GM19395 (cell line): ENCODE measurements at regions not wholly inside any gene's neighbourhood (a gene's known extent, or its start where the extent isn't known, plus 50 kb on each side); places are given as distances from the start of the nearest gene placed in this dataset.
A peak's percentile ranks its signal among the peaks of the same experiment; 100 is the strongest.

Source experiments
- ATAC-seq: cut with Tn5 transposase; IDR thresholded peaks from one replicate; pipeline ENCODE4 v1.9.1; 2021; ENCODE audit warnings: mild to moderate bottlenecking, moderate library complexity; ENCODE audit not compliant: unreplicated experiment

GRCh38 chr9:105860516-105860915 lies 166.2 kb downstream of the TMEM38B start:
- no peak for ATAC-seq

- ATAC-seq, result no peak
These were observed 167.6 kb downstream of the TMEM38B start for GRCh38 chr9:105861972-105862371.

- no peak for ATAC-seq
These were observed 170.0 kb downstream of the TMEM38B start for GRCh38 chr9:105864248-105864898.

- no peak for ATAC-seq
These were observed 170.9 kb downstream of the TMEM38B start for GRCh38 chr9:105865285-105865684.

GRCh38 chr9:105871540-105871939 lies 177.2 kb downstream of the TMEM38B start:
- no peak for ATAC-seq

DNA sequence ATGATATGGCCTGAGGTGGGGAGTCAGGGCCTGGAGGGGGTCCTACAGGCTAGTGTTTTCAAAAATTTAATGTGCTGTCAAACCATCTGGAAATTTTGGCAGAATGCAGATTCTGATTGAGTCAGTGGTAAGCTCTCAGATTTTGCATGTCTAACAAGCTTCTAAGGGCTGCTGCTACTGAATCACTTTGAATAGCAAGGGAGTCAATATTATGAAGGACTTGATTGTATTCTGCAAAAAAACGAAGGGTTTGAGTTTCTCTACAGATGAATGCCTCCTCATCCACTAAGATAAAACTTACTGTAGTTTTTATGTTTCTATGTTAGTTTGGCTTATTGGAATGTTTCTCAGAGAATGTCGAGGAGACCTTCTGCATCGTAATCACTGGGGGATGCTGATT lies 179.5 kb downstream of the TMEM38B start:
- ATAC-seq, result no peak

GRCh38 chr9:105877721-105878120 lies 183.4 kb downstream of the TMEM38B start:
- ATAC-seq, result no peak

DNA sequence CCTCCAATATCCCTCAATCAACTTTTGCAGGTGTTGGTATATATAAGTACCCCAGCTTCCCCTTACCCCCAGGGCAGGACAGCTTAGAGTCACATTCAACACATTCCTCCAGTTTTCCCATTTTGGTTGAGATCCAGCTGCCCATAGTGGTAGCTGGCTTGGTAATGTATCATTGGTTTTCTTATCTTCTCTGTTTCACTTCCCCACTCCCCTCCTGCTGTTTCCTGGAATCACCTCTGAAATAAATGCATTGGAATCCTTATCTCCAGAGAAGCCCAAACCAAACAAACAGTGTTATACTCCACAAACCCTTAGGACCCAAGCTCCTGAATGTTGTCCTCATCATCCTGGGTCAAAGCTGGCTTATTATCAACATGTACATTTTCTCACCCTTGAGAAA lies 184.8 kb downstream of the TMEM38B start:
- ATAC-seq, result no peak

DNA sequence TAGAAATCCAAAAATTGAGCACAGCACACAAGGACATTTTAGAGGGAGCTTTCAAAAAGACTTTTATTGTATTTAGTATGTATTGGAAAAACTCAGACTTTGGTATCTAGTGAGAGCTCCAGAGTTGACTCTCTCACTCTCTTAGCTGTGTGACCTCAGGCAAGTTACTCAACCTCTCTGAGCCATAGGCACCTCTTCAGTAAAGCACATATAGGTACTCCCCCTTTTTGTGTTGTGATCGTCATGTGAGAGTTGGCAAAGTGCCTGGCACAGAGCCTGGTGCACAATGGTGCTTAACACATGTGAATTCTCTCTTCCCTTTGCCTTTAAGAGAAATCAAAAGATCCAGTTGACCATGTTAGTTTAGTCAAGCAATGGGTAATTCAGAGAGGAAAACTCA lies 186.2 kb downstream of the TMEM38B start:
- ATAC-seq, result no peak

- no peak for ATAC-seq
These were observed 186.7 kb downstream of the TMEM38B start for GRCh38 chr9:105881021-105881420.

GRCh38 chr9:105881654-105882349 lies 187.5 kb downstream of the TMEM38B start:
- ATAC-seq, result peak; percentile 66

GRCh38 chr9:105883847-105884246 lies 189.5 kb downstream of the TMEM38B start:
- peak; percentile 91 for ATAC-seq

GRCh38 chr9:105884416-105884815 lies 190.1 kb downstream of the TMEM38B start:
- no peak for ATAC-seq

GRCh38 chr9:105886136-105886535 lies 191.8 kb downstream of the TMEM38B start:
- ATAC-seq, result no peak

GRCh38 chr9:105887679-105888078 lies 193.3 kb downstream of the TMEM38B start:
- no peak for ATAC-seq

DNA sequence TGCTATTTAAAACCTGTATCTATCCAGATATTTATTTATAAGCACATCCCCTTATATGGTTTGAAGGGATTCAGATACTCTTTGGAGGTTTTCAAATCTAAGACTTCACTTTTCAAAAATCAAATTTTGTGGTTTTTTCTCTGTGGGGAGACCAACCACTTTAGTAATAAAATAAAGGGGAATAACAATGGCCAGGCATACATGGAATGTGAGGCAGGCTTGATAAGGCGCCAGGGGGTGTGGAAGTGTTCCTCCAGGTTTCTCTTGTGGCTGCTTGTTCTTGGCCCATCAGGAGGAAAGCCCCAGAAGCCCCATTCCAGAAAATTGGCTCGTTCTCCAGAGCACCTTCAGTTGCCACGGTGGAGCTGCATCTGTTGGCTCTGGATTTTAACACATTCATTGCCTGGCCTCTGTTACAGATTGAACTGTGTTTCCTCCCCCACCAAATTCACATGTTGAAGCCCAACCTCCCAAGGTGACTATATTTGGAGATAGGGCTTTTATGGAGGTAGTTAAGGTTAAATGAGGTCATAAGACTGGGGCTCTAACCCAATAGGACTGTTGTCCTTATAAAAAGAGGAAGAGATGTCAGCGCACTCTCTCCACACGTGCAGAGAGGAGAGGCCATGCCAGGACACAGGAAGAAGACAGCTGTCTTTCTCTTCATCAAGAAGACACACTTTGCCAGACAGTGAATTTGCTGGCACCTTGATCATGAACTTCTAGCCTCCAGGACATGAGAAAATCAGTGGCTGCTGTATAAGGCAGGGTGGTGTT lies 195.9 kb downstream of the TMEM38B start:
- no peak for ATAC-seq

- no peak for ATAC-seq
These were observed 205.8 kb downstream of the TMEM38B start for GRCh38 chr9:105900123-105900522.

- peak; percentile 82 for ATAC-seq
These were observed 207.3 kb downstream of the TMEM38B start for GRCh38 chr9:105901514-105902109.

DNA sequence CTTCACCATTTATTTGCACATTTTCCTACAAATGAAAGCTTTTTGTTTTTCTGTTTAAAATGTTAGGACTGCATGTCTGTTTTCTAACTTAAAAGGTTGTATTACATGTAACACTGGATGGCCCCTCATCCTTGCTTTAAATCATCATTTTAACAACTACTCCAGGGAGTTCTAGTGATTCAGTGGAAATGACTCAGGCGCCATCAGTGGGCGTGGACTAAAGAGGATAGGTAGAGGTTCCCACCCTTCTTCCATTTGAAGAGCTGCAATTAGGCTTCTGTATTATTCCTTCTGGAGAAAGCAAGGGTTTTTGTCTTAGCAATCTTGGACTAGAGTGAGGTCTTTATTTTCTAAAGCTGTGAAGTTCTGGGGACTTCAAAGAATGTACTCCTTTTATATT lies 213.7 kb downstream of the TMEM38B start:
- no peak for ATAC-seq

DNA sequence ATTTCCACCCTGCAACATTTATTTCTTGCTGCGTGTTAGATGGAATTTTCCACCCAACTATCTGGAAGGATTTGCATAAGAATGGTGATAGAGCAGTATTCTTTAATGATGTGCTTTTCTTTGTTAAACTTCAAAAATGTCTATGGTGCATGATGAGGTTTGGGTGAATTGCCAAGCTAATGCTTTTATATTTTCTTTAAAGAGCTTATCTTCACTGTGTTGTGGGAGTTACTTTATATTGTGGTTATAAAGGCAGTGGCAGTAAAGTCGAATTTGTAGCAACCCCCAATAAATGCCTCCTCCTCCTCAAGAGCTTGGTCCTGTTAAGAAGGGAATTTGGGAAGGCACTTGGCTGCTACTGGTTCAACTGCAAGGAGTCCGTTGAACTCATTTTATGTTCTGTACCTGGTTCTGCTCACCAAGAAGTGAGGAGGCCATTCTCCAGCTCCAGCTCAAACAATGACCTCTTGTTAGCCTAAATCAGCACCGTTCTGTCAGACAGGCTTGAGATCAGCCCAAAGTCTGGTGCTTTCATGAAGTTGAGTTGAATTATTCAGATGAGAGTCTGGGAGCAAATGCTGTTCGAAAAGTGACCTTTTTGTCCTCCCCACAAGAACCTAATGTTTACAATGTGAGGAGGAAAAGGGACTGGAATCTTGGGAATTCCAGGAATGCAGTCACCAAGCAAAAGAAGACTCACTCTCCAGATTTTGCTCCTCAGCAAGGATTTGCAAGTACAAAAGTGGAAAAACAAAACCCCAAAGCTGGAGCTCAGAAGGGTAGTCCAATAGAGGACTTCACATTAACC lies 217.0 kb downstream of the TMEM38B start:
- no peak for ATAC-seq
